GM12892 (cell line): ENCODE measurements at regions not wholly inside any gene's neighbourhood (a gene's known extent, or its start where the extent isn't known, plus 50 kb on each side); places are given as distances from the start of the nearest gene placed in this dataset.
"Not testable (repeated sequence)": the region's sequence is repeated elsewhere in the genome, so short reads cannot be mapped to it uniquely, and the experiment has no call there.

Experiments used
- DNase-seq: peaks from one replicate; pipeline ENCODE4 v3.0.0; 2011; ENCODE audit not compliant: insufficient read length
- FAIRE-seq: peaks from 2 replicates; lab custom pipeline; 2011; peaks lifted over from hg19 to GRCh38; lab: Jason Lieb, UNC
- POLR2A ChIP-seq: IDR thresholded peaks from 2 replicates; pipeline ENCODE4 v1.6.1; 2011; ENCODE audit warnings: low read depth, low read length, control low read depth
- POLR2AphosphoS5 ChIP-seq: IDR thresholded peaks from 2 replicates; pipeline ENCODE4 v1.6.1; 2011; ENCODE audit warnings: low read depth, low read length, control low read depth
- TAF1 ChIP-seq: IDR thresholded peaks from 2 replicates; pipeline ENCODE4 v1.6.1; 2011; ENCODE audit warnings: low read depth, mild to moderate bottlenecking, control low read depth, low read length, borderline replicate concordance

GRCh38 chr4:163702736-163703135, 208.2 kb downstream of the TMA16 start:
- no peak for FAIRE-seq
- DNase-seq, result no peak
- no peak for TF ChIP-seq POLR2AphosphoS5
- no peak for TF ChIP-seq POLR2A
- TF ChIP-seq TAF1, result no peak

DNA sequence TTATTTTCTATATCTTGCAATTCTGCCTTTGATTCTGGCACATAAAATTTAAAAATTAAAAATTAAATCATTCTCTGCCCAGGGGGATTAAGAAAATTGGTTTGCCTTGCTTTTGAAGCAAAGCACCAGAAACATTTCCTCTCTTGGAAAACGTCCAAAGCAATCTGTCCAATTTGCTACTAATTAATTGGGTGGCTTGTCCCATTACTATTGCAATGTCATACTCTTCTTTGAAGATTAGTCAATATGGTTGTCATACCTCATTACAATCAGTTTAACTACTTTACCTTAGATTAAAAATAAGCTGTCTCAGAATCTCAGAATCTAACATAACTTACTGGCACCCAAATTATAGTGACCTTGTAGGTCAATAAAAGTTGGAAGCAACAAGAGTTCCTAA, 208.8 kb downstream of the TMA16 start:
- no peak for TF ChIP-seq POLR2A
- no peak for TF ChIP-seq TAF1
- no peak for TF ChIP-seq POLR2AphosphoS5
- no peak for DNase-seq
- no peak for FAIRE-seq

GRCh38 chr4:163707873-163708272, 213.4 kb downstream of the TMA16 start:
- DNase-seq (no peak), FAIRE-seq (no peak)
- no peak for TF ChIP-seq POLR2AphosphoS5
- TF ChIP-seq POLR2A, result no peak
- TF ChIP-seq TAF1, result no peak

- DNase-seq, result no peak
- TF ChIP-seq POLR2A, result no peak
- no peak for TF ChIP-seq TAF1
- no peak for TF ChIP-seq POLR2AphosphoS5
- FAIRE-seq, result no peak
Observed at GRCh38 chr4:163709601-163710000, 215.1 kb downstream of the TMA16 start.

- FAIRE-seq (no peak), DNase-seq (no peak)
- TF ChIP-seq POLR2A, result no peak
- TF ChIP-seq POLR2AphosphoS5, result no peak
- no peak for TF ChIP-seq TAF1
Observed at GRCh38 chr4:163710158-163710557, 215.7 kb downstream of the TMA16 start.

DNA sequence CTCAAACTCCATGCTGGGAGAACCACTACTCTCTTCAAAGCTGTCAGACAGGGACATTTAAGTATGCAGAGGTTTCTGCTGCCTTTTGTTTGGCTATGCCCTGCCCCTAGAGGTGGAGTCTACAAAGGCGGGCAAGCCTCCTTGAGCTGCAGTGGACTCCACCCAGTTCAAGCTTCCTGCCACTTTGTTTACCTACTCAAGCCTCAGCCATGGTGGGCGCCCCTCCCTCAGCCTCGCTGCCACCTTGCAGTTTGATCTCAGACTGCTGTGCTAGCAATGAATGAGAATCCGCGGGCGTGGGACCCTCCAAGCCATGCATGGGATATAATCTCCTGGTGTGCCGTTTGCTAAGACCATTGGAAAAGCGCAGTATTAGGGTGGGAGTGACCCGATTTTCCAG, 230.0 kb downstream of the TMA16 start:
- not testable (repeated sequence) for FAIRE-seq, DNase-seq

DNA sequence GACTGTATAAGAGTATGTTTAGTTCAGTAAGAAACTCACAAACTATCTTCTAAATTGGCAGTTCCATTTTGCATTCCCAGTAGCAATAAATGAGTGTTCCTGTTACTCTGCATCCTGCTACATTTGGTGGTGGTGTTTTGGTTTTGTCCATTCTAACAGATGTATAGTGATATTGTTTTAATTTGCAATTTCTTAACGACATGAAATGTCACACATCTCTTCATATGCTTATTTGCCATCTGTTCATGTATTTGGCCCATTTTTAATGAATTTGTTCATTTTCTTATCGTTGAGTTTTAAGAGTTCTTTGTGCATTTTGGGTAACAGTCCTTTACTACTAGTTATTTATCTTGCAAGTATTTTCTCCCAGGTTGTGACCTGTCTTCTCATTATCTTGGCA, 232.2 kb downstream of the TMA16 start:
- TF ChIP-seq POLR2AphosphoS5 (no peak), TAF1 (no peak), POLR2A (no peak)
- FAIRE-seq (no peak), DNase-seq (no peak)

GRCh38 chr4:163731071-163731470, 236.6 kb downstream of the TMA16 start:
- FAIRE-seq (no peak), DNase-seq (no peak)
- no peak for TF ChIP-seq POLR2AphosphoS5
- no peak for TF ChIP-seq POLR2A
- TF ChIP-seq TAF1, result no peak

GRCh38 chr4:163732473-163732872, 238.0 kb downstream of the TMA16 start:
- FAIRE-seq (no peak), DNase-seq (no peak)
- no peak for TF ChIP-seq TAF1
- TF ChIP-seq POLR2A, result no peak
- TF ChIP-seq POLR2AphosphoS5, result no peak

GRCh38 chr4:163736876-163737275, 242.4 kb downstream of the TMA16 start:
- DNase-seq, result no peak
- TF ChIP-seq POLR2A (no peak), POLR2AphosphoS5 (no peak), TAF1 (no peak)
- FAIRE-seq, result no peak

- not testable (repeated sequence) for DNase-seq, FAIRE-seq
Observed at GRCh38 chr4:163737846-163738245, 243.4 kb downstream of the TMA16 start.

DNA sequence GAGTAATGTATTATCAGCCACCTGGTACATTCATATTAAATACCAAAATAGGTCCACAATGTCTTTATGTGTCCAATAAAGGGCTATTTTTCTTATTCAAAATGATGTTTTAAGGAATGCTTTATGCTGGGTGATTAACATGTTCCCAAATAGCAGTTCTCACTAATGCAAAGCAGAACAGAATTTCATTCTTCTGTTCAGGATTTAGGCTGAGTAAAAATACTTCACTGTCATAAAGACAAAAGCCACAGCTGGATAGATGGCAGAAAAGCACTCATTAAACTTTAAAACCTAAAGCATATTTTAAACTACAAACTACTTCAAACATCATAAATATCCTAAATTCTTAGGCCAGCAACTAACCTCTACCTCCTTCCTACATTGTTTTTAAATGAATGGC, 244.0 kb downstream of the TMA16 start:
- FAIRE-seq (no peak), DNase-seq (no peak)
- TF ChIP-seq POLR2AphosphoS5 (no peak), POLR2A (no peak), TAF1 (no peak)

DNA sequence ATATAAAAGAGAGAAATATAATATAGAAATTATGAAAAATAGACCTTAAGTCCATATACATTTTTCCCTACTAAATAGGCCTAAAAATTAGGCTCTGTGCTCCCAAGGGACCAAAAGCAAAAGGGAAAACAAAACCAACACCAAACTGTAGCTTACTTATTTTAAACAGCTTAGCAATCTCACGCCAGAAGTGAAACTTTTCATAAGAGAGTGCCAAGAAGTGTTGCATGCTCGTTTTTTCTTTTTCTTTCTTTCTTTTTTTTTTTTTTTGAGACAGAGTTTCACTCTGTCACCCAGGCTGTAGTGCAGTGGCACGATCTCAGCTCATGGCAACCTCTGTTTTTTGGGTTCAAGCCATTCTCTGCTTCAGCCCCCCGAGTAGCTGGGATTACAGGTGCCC, 250.4 kb downstream of the TMA16 start:
- DNase-seq, result peak; percentile 13
- TF ChIP-seq TAF1 (no peak), POLR2AphosphoS5 (no peak), POLR2A (no peak)
- no peak for FAIRE-seq

- DNase-seq (no peak), FAIRE-seq (no peak)
- TF ChIP-seq POLR2AphosphoS5, result no peak
- TF ChIP-seq TAF1, result no peak
- no peak for TF ChIP-seq POLR2A
Observed at GRCh38 chr4:163747293-163747692, 252.8 kb downstream of the TMA16 start.
